Keratinocyte (primary cell): ENCODE measurements at regions not wholly inside any gene's neighbourhood (a gene's known extent, or its start where the extent isn't known, plus 50 kb on each side); places are given as distances from the start of the nearest gene placed in this dataset.
"Not testable (repeated sequence)": the region's sequence is repeated elsewhere in the genome, so short reads cannot be mapped to it uniquely, and the experiment has no call there.

Experiments used
- CTCF ChIP-seq, 3 experiments: IDR thresholded peaks in 1 of 3; conservative IDR thresholded peaks in 1 of 3; optimal IDR thresholded peaks in 1 of 3; 2 replicates in 2 of 3; 3 replicates in 1 of 3; pipeline versions ENCODE3 to v1.5.1; 2011; ENCODE audit warnings: low read length in 3 of 3, mild to moderate bottlenecking in 3 of 3, moderate library complexity in 2 of 3, control low read depth in 1 of 3, inconsistent platforms in 1 of 3; ENCODE audit not compliant: insufficient read depth in 2 of 3; ENCODE audit errors: extremely low read depth in 1 of 3
- EZH2 ChIP-seq: IDR thresholded peaks from one replicate; pipeline ENCODE4 v1.6.1; 2012; ENCODE audit warnings: inconsistent platforms, mild to moderate bottlenecking, low read length, moderate library complexity

GRCh38 chr6:97979285-97979684 lies 696.3 kb upstream of the MMS22L start:
- TF ChIP-seq CTCF (optimal IDR thresholded peaks at IDR 0.05 in 1 of 3, IDR thresholded peaks at IDR 0.05 in 1 of 3, conservative IDR thresholded peaks at IDR 0.05 in 1 of 3; ENCODE audit: extremely low read depth in 1 of 3, insufficient read depth in 2 of 3, low read length in 3 of 3); EZH2: not testable (repeated sequence)
